Type B pancreatic cell (in vitro differentiated cells): ENCODE measurements at regions not wholly inside any gene's neighbourhood (a gene's known extent, or its start where the extent isn't known, plus 50 kb on each side); places are given as distances from the start of the nearest gene placed in this dataset.

ENCODE experiments used
- DNase-seq: peaks from one replicate; pipeline ENCODE4 v3.0.0; 2021; ENCODE audit warnings: mixed read lengths; ENCODE audit not compliant: unreplicated experiment; ENCODE audit errors: extremely low spot score
- H3K27ac Mint-ChIP-seq: 2 replicates; pipeline ENCODE4 v1.8.0; 2021; ENCODE audit warnings: mild to moderate bottlenecking, mixed read lengths
- H3K27me3 Mint-ChIP-seq: 2 replicates; pipeline ENCODE4 v1.8.0; 2021; ENCODE audit warnings: mixed read lengths
- H3K36me3 Mint-ChIP-seq: 2 replicates; pipeline ENCODE4 v1.8.0; 2021; ENCODE audit warnings: mixed read lengths
- H3K4me1 Mint-ChIP-seq: one replicate; pipeline ENCODE4 v1.8.0; 2021; ENCODE audit warnings: mixed read lengths; ENCODE audit not compliant: unreplicated experiment
- H3K4me3 Mint-ChIP-seq: 2 replicates; pipeline ENCODE4 v1.8.0; 2021; ENCODE audit warnings: mild to moderate bottlenecking, mixed read lengths
- H3K9me3 Mint-ChIP-seq: 2 replicates; pipeline ENCODE4 v1.8.0; 2021; ENCODE audit warnings: mixed read lengths
- CTCF ChIP-seq: fragments of 200-600 bp; sonication (generic); conservative IDR thresholded peaks from 2 replicates; pipeline ENCODE4 v1.5.0; 2021; ENCODE audit warnings: antibody characterized with exemption, mild to moderate bottlenecking

GRCh38 chr2:198825534-198825933 lies 632.2 kb downstream of the SATB2 start:
- H3K9me3 Mint-ChIP-seq: no peaks in the 10 kb centered on the region
- no peaks in the 10 kb centered on the region for H3K4me1 Mint-ChIP-seq
- DNase-seq: no peak
- no peaks in the 10 kb centered on the region for H3K36me3 Mint-ChIP-seq
- no peak overlapping the region for H3K27ac Mint-ChIP-seq
- H3K27me3 Mint-ChIP-seq: no peaks in the 10 kb centered on the region
- H3K4me3 Mint-ChIP-seq: no peak overlapping the region
- TF ChIP-seq CTCF: no peak

DNA sequence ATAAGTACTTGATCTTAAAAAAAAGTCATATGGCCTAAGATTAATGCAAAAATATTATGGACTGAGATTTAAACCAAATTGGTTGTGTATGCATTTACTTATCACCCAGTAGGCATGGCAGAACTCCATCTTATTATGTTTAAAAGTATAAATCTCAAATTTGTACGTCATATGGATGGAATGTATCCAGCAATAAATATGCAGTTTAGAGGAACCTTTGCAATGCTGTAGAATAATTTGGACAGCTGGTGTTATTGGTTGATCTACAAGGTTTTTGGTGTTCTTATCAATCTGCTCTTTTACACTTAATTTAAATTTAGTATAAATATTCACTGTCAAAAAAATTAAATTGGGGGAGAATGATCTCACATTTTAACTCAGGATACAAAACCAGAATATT lies 640.2 kb downstream of the SATB2 start:
- H3K4me3 Mint-ChIP-seq: no peak overlapping the region
- no peak for TF ChIP-seq CTCF
- no peak overlapping the region for H3K27ac Mint-ChIP-seq
- H3K27me3 Mint-ChIP-seq: no peaks in the 10 kb centered on the region
- no peaks in the 10 kb centered on the region for H3K4me1 Mint-ChIP-seq
- DNase-seq: no peak
- H3K9me3 Mint-ChIP-seq: no peaks in the 10 kb centered on the region
- H3K36me3 Mint-ChIP-seq: no peaks in the 10 kb centered on the region

GRCh38 chr2:198815626-198816025 lies 642.1 kb downstream of the SATB2 start:
- H3K36me3 Mint-ChIP-seq: no peaks in the 10 kb centered on the region
- H3K9me3 Mint-ChIP-seq: no peaks in the 10 kb centered on the region
- peaks cover 3% of the 10 kb centered on the region for H3K4me1 Mint-ChIP-seq
- DNase-seq: no peak
- H3K4me3 Mint-ChIP-seq: no peak overlapping the region
- H3K27me3 Mint-ChIP-seq: no peaks in the 10 kb centered on the region
- TF ChIP-seq CTCF: no peak
- no peak overlapping the region for H3K27ac Mint-ChIP-seq

DNA sequence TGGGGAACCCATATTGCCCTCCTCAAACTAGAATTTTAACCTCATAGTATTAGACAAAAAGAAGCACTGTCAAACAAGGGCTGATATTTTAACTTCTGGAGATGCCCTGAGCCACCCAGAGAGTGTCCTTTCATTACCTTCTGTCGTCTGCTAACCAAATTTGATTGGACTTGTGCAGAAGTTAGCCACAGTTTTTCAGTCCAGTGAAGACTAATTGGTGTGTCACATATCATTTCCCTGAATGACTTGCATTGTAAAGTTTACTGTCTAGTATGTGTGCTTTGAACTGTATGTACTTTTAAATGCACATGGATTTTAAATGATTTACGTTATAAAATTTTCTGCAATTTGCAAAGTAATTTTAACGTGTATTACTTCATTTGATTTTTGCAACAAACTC lies 646.5 kb downstream of the SATB2 start:
- H3K36me3 Mint-ChIP-seq: no peaks in the 10 kb centered on the region
- H3K9me3 Mint-ChIP-seq: no peaks in the 10 kb centered on the region
- no peak overlapping the region for H3K27ac Mint-ChIP-seq
- TF ChIP-seq CTCF: no peak
- peaks cover 9% of the 10 kb centered on the region for H3K4me1 Mint-ChIP-seq
- no peaks in the 10 kb centered on the region for H3K27me3 Mint-ChIP-seq
- H3K4me3 Mint-ChIP-seq: no peak overlapping the region
- no peak for DNase-seq

GRCh38 chr2:198809976-198810375 lies 647.8 kb downstream of the SATB2 start:
- no peak for TF ChIP-seq CTCF
- Mint-ChIP-seq H3K4me3 (no peak overlapping the region), H3K27me3 (no peaks in the 10 kb centered on the region), H3K4me1 (peaks cover 9% of the 10 kb centered on the region), H3K27ac (no peak overlapping the region), H3K9me3 (no peaks in the 10 kb centered on the region), H3K36me3 (no peaks in the 10 kb centered on the region)
- DNase-seq: no peak

DNA sequence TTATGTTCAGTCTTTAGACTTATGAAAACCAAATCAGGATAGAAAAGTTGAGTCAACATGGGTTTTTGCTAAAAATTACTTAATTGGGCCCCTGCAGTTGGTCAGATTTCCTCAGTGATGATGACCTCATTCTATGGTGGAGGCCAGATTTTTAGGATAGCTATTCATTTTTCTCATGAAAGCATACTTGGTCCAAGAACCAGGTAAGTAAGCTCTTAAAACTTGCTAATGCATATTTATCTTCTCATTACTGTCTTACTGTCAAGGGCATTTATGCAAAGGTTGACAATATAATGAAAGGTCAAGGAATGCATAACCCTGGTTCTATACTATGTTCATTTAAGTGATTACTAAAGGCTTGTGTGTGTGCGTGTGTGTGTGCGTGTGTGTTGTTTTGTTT lies 650.6 kb downstream of the SATB2 start:
- peaks cover 9% of the 10 kb centered on the region for H3K4me1 Mint-ChIP-seq
- no peaks in the 10 kb centered on the region for H3K27me3 Mint-ChIP-seq
- TF ChIP-seq CTCF: no peak
- no peaks in the 10 kb centered on the region for H3K36me3 Mint-ChIP-seq
- no peaks in the 10 kb centered on the region for H3K9me3 Mint-ChIP-seq
- no peak overlapping the region for H3K4me3 Mint-ChIP-seq
- DNase-seq: no peak
- no peak overlapping the region for H3K27ac Mint-ChIP-seq
